ENCODE measurements at regions not wholly inside any gene's neighbourhood (a gene's known extent, or its start where the extent isn't known, plus 50 kb on each side); places are given as distances from the start of the nearest gene placed in this dataset.

DNA sequence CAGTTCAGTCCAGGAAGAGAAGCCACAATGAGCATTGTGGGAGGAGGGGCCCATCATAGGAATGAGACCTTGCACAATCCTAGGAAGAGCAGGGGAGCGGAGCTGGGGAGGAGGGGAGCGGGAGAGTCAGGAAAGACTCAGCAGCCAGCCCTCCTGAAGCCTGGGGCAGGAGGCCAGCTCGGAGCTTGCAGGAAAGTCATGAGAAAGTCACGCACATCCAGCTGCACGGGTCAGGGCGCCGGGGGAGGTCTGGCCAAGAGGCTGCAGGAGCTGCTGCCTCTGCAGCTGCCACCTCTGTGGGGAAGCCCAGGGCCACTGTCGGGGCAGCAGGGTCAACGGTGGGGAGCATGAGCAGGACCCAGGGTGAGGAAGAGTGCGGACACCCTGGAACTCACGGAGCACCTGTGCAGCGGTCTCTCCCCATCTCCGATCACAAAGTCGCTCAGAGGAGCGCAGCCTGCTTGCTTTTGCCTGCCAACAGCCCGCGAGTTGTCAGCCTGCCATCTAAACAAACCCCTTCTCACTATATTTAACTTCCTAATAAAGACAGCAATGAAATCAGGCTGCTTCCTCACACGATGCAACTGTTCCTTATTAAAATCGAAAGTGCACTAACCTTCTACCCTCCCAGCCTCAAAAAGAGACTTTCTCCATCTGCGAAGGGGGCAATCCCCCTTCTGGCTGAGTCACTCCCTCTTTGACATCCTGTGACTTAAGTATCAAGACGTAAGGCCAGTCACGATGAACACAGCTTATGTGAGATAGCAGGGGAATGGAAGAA is 52.9 kb upstream of the RTL6 start:
- no peaks in the 10 kb centered on the region for H3K27me3 ChIP-seq (ENCODE audit: low read length)
- TF ChIP-seq EZH2phosphoT487 (conservative IDR thresholded peaks at IDR 0.05; ENCODE audit: low read length): no peak
- TF ChIP-seq, protein P1, sequence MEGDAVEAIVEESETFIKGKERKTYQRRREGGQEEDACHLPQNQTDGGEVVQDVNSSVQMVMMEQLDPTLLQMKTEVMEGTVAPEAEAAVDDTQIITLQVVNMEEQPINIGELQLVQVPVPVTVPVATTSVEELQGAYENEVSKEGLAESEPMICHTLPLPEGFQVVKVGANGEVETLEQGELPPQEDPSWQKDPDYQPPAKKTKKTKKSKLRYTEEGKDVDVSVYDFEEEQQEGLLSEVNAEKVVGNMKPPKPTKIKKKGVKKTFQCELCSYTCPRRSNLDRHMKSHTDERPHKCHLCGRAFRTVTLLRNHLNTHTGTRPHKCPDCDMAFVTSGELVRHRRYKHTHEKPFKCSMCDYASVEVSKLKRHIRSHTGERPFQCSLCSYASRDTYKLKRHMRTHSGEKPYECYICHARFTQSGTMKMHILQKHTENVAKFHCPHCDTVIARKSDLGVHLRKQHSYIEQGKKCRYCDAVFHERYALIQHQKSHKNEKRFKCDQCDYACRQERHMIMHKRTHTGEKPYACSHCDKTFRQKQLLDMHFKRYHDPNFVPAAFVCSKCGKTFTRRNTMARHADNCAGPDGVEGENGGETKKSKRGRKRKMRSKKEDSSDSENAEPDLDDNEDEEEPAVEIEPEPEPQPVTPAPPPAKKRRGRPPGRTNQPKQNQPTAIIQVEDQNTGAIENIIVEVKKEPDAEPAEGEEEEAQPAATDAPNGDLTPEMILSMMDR (IDR thresholded peaks at IDR 0.05; ENCODE audit: insufficient read depth, low read length, poor library complexity, severe bottlenecking): no peak
- no peaks in the 10 kb centered on the region for H3F3A ChIP-seq (ENCODE audit: insufficient read depth)
- no peak overlapping the region for H3K27ac ChIP-seq (ENCODE audit: low read depth, low read length)
- no peak overlapping the region for H3K4me2 ChIP-seq (ENCODE audit: low read depth, low read length, poor library complexity, severe bottlenecking)
- no peaks in the 10 kb centered on the region for H4K20me1 ChIP-seq (ENCODE audit: low read depth, low read length)
- no peaks in the 10 kb centered on the region for H3K9me2 ChIP-seq (replicated peaks; ENCODE audit: insufficient read depth, low read length)
- no peaks in the 10 kb centered on the region for H3K79me2 ChIP-seq (ENCODE audit: insufficient read depth, low read length)
- H3K9me3 ChIP-seq (ENCODE audit: insufficient read depth, low read length): no peaks in the 10 kb centered on the region
- no peak overlapping the region for H3K9ac ChIP-seq (ENCODE audit: low read length)
- H3K4me3 ChIP-seq (ENCODE audit: insufficient read depth, low read length, poor library complexity, severe bottlenecking): no peak overlapping the region
- H2AFZ ChIP-seq (ENCODE audit: low read depth, low read length, severe bottlenecking): no peak overlapping the region
- H3K36me3 ChIP-seq (ENCODE audit: low read length): no peaks in the 10 kb centered on the region

DNA sequence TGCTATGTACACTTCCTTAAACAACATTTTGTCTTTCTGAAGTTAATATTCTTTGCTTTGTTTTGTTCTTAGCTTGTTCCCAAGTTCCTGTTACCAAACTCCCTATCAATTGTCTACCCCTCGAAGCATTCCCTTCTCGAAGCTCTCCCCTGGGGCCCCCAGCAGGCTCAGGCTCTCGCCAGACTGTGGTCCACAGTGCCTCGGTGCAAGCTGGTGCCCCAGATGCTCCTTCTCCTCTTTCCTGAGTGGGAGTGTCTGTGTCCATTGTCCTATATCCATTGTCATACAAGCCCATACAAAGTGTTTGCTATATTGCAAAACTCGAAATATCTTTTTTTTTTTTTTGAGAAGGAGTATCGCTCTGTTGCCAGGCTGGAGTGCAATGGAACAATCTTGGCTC is 51.7 kb upstream of the RTL6 start:
- Histone ChIP-seq H3K27ac (ENCODE audit: low read depth, low read length) (no peak overlapping the region), H4K20me1 (ENCODE audit: low read depth, low read length) (no peaks in the 10 kb centered on the region), H3K9ac (ENCODE audit: low read length) (no peak overlapping the region), H3K9me2 (replicated peaks; ENCODE audit: insufficient read depth, low read length) (no peaks in the 10 kb centered on the region), H3K9me3 (ENCODE audit: insufficient read depth, low read length) (no peaks in the 10 kb centered on the region), H3K79me2 (ENCODE audit: insufficient read depth, low read length) (no peaks in the 10 kb centered on the region), H3F3A (ENCODE audit: insufficient read depth) (no peaks in the 10 kb centered on the region), H3K4me3 (ENCODE audit: insufficient read depth, low read length, poor library complexity, severe bottlenecking) (no peak overlapping the region), H3K27me3 (ENCODE audit: low read length) (no peaks in the 10 kb centered on the region), H3K36me3 (ENCODE audit: low read length) (no peaks in the 10 kb centered on the region), H2AFZ (ENCODE audit: low read depth, low read length, severe bottlenecking) (no peak overlapping the region), H3K4me2 (ENCODE audit: low read depth, low read length, poor library complexity, severe bottlenecking) (no peak overlapping the region)
- TF ChIP-seq EZH2phosphoT487 (conservative IDR thresholded peaks at IDR 0.05; ENCODE audit: low read length): no peak
- TF ChIP-seq, protein P1 (IDR thresholded peaks at IDR 0.05; ENCODE audit: insufficient read depth, low read length, poor library complexity, severe bottlenecking): no peak

DNA sequence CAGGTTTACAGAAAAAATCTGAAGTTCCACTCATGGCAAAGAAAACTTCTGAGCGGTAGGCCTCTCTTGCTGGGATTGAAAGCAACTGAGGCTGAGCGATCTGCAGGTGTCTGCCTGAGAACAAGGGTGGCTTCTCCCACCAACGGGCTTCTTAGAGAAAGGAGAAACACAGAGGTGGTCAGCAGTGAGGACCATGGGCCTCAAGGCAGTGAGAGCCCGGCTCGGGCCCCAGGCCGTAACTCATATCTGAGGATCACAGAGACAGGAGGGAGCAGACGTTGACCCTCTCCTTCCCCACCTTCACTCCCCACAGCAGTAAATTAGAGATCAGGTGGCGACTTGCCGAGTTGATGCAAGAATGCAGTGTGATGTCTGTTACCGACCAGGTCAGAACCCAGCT is 50.9 kb upstream of the RTL6 start:
- no peak for TF ChIP-seq EZH2phosphoT487 (conservative IDR thresholded peaks at IDR 0.05; ENCODE audit: low read length)
- TF ChIP-seq, protein P1 (IDR thresholded peaks at IDR 0.05; ENCODE audit: insufficient read depth, low read length, poor library complexity, severe bottlenecking): no peak
- no peaks in the 10 kb centered on the region for H3K9me3 ChIP-seq (ENCODE audit: insufficient read depth, low read length)
- no peaks in the 10 kb centered on the region for H4K20me1 ChIP-seq (ENCODE audit: low read depth, low read length)
- no peak overlapping the region for H3K27ac ChIP-seq (ENCODE audit: low read depth, low read length)
- H3K79me2 ChIP-seq (ENCODE audit: insufficient read depth, low read length): no peaks in the 10 kb centered on the region
- no peaks in the 10 kb centered on the region for H3K27me3 ChIP-seq (ENCODE audit: low read length)
- no peaks in the 10 kb centered on the region for H3K9me2 ChIP-seq (replicated peaks; ENCODE audit: insufficient read depth, low read length)
- H3K9ac ChIP-seq (ENCODE audit: low read length): no peak overlapping the region
- H3F3A ChIP-seq (ENCODE audit: insufficient read depth): no peaks in the 10 kb centered on the region
- H2AFZ ChIP-seq (ENCODE audit: low read depth, low read length, severe bottlenecking): no peak overlapping the region
- no peak overlapping the region for H3K4me2 ChIP-seq (ENCODE audit: low read depth, low read length, poor library complexity, severe bottlenecking)
- no peaks in the 10 kb centered on the region for H3K36me3 ChIP-seq (ENCODE audit: low read length)
- H3K4me3 ChIP-seq (ENCODE audit: insufficient read depth, low read length, poor library complexity, severe bottlenecking): no peak overlapping the region
